HepG2 (cell line): ENCODE measurements at regions not wholly inside any gene's neighbourhood (a gene's known extent, or its start where the extent isn't known, plus 50 kb on each side); places are given as distances from the start of the nearest gene placed in this dataset.

Experiments used
- CCDC6 ChIP-seq: sonication (generic); formaldehyde crosslinking; IDR thresholded peaks from 2 replicates; pipeline ENCODE4 v1.8.1; 2022; ENCODE audit warnings: mild to moderate bottlenecking, missing genetic modification reagents, moderate library complexity
- GLI4 ChIP-seq: sonication (generic); formaldehyde crosslinking; IDR thresholded peaks from 2 replicates; pipeline ENCODE4 v1.5.1; 2020; ENCODE audit warnings: missing genetic modification reagents, mild to moderate bottlenecking, moderate library complexity, borderline replicate concordance
- HES4 ChIP-seq: sonication (generic); formaldehyde crosslinking; IDR thresholded peaks from 2 replicates; pipeline ENCODE4 v1.9.0; 2021; ENCODE audit warnings: mild to moderate bottlenecking, missing genetic modification reagents, borderline replicate concordance
- MEIS2 ChIP-seq: sonication (generic); formaldehyde crosslinking; IDR thresholded peaks from 2 replicates; pipeline ENCODE4 v1.9.0; 2021; ENCODE audit warnings: mild to moderate bottlenecking, missing genetic modification reagents
- RNF2 ChIP-seq: fragments of 450-650 bp; conservative IDR thresholded peaks from 2 replicates; pipeline ENCODE4 v1.6.1; 2016; ENCODE audit warnings: low read depth
- TAF1 ChIP-seq: sonication (generic); formaldehyde crosslinking; IDR thresholded peaks from 2 replicates; pipeline ENCODE4 v1.4.0; 2020; ENCODE audit warnings: missing genetic modification reagents
- ZNF337 ChIP-seq: sonication (generic); formaldehyde crosslinking; IDR thresholded peaks from 2 replicates; pipeline ENCODE4 v1.5.1; 2020; ENCODE audit warnings: missing genetic modification reagents, low read depth, mild to moderate bottlenecking, borderline replicate concordance
- ZNF34 ChIP-seq: sonication (generic); formaldehyde crosslinking; IDR thresholded peaks from 2 replicates; pipeline ENCODE4 v1.4.0; 2020; ENCODE audit warnings: mild to moderate bottlenecking, missing genetic modification reagents, borderline replicate concordance
- TF ChIP-seq, protein P1 (sequence below): sonication (generic); formaldehyde crosslinking; IDR thresholded peaks from 2 replicates; pipeline ENCODE4 v1.4.0; 2020; ENCODE audit warnings: missing genetic modification reagents
- TF ChIP-seq, protein P2 (sequence below): fragments of 450-650 bp; IDR thresholded peaks from 2 replicates; pipeline ENCODE4 v1.6.1; 2016
- TF ChIP-seq, protein P3 (sequence below): IDR thresholded peaks from 2 replicates; pipeline ENCODE4 v1.6.1; 2016
- TF ChIP-seq, protein P4 (sequence below): sonication (generic); formaldehyde crosslinking; IDR thresholded peaks from 2 replicates; pipeline ENCODE4 v1.4.0; 2020; ENCODE audit warnings: missing genetic modification reagents, borderline replicate concordance
- TF ChIP-seq, protein P5 (sequence below): IDR thresholded peaks from 2 replicates; pipeline ENCODE4 v1.6.1; 2016; ENCODE audit warnings: low read depth, missing genetic modification reagents, missing compliant biosample characterization
- TF ChIP-seq, protein P6 (sequence below): sonication (generic); formaldehyde crosslinking; IDR thresholded peaks from 2 replicates; pipeline ENCODE4 v1.9.0; 2021; ENCODE audit warnings: missing genetic modification reagents, mild to moderate bottlenecking, borderline replicate concordance

DNA sequence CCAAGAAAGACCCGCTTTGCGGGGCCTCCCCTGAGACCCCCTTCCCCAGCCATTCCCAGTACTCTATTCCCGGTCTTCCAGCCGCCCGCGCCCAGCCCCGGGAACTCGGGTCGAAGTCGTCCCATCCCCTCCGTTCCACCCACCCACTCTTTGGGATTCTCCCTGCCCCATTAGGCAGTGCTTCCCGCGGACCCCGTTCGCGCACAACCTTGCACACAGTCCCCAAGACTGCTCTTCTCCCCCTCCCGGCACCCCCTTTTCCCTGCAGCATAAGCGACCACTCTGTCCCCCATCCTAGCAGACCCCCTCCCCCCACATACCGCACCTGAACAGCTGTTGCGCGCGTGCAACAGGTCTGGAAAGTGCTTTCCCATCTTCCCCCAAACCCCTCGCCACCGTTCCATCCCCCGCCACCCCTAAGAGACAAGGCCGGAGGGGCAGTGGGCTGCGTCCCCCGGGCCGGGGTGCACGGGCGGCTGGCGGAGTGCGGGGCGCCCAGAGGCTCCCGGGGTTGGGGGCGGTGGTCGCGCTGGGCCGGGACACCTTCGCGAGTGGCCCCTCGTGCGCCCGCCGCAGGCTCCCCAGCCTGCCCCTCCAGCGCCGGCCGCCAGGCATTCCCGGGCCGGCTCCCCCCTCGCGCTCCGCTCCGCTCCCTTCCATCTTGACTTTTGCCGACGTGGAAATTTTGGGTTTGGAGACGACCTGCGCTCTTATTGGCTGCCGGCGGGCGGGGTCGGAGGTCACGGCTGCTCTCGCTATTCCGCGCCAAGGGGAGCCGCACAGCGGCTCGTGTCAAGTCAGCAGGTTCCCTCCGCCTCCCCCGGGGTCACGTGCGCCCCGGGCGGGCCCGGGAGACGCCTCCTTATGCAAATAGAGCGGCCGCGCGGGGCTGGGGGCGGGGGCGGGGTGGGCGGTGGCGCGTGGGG is 201.2 kb upstream of the NFE2L3 start (continued):
- TF ChIP-seq, protein P1, sequence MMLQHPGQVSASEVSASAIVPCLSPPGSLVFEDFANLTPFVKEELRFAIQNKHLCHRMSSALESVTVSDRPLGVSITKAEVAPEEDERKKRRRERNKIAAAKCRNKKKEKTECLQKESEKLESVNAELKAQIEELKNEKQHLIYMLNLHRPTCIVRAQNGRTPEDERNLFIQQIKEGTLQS = no peak
- TF ChIP-seq, protein P2, sequence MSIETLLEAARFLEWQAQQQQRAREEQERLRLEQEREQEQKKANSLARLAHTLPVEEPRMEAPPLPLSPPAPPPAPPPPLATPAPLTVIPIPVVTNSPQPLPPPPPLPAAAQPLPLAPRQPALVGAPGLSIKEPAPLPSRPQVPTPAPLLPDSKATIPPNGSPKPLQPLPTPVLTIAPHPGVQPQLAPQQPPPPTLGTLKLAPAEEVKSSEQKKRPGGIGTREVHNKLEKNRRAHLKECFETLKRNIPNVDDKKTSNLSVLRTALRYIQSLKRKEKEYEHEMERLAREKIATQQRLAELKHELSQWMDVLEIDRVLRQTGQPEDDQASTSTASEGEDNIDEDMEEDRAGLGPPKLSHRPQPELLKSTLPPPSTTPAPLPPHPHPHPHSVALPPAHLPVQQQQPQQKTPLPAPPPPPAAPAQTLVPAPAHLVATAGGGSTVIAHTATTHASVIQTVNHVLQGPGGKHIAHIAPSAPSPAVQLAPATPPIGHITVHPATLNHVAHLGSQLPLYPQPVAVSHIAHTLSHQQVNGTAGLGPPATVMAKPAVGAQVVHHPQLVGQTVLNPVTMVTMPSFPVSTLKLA = peak; percentile 31; the same call in 1 of the 2 replicates
- TF ChIP-seq TAF1 (CRISPR knock-in tag) = peak; percentile 65
- TF ChIP-seq RNF2 = no peak; the same call in 1 of the 2 replicates
- TF ChIP-seq GLI4 (CRISPR knock-in tag) = no peak
- TF ChIP-seq, protein P3, sequence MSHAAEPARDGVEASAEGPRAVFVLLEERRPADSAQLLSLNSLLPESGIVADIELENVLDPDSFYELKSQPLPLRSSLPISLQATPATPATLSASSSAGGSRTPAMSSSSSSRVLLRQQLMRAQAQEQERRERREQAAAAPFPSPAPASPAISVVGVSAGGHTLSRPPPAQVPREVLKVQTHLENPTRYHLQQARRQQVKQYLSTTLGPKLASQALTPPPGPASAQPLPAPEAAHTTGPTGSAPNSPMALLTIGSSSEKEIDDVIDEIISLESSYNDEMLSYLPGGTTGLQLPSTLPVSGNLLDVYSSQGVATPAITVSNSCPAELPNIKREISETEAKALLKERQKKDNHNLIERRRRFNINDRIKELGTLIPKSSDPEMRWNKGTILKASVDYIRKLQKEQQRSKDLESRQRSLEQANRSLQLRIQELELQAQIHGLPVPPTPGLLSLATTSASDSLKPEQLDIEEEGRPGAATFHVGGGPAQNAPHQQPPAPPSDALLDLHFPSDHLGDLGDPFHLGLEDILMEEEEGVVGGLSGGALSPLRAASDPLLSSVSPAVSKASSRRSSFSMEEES = peak; percentile 75
- no peak for TF ChIP-seq HES4 (CRISPR knock-in tag)
- TF ChIP-seq, protein P4, sequence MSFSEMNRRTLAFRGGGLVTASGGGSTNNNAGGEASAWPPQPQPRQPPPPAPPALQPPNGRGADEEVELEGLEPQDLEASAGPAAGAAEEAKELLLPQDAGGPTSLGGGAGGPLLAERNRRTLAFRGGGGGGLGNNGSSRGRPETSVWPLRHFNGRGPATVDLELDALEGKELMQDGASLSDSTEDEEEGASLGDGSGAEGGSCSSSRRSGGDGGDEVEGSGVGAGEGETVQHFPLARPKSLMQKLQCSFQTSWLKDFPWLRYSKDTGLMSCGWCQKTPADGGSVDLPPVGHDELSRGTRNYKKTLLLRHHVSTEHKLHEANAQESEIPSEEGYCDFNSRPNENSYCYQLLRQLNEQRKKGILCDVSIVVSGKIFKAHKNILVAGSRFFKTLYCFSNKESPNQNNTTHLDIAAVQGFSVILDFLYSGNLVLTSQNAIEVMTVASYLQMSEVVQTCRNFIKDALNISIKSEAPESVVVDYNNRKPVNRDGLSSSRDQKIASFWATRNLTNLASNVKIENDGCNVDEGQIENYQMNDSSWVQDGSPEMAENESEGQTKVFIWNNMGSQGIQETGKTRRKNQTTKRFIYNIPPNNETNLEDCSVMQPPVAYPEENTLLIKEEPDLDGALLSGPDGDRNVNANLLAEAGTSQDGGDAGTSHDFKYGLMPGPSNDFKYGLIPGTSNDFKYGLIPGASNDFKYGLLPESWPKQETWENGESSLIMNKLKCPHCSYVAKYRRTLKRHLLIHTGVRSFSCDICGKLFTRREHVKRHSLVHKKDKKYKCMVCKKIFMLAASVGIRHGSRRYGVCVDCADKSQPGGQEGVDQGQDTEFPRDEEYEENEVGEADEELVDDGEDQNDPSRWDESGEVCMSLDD = no peak
- TF ChIP-seq MEIS2 (CRISPR knock-in tag) = 0 out of 2 replicates have a peak, but pooled peaks have one; percentile 52
- TF ChIP-seq, protein P5, sequence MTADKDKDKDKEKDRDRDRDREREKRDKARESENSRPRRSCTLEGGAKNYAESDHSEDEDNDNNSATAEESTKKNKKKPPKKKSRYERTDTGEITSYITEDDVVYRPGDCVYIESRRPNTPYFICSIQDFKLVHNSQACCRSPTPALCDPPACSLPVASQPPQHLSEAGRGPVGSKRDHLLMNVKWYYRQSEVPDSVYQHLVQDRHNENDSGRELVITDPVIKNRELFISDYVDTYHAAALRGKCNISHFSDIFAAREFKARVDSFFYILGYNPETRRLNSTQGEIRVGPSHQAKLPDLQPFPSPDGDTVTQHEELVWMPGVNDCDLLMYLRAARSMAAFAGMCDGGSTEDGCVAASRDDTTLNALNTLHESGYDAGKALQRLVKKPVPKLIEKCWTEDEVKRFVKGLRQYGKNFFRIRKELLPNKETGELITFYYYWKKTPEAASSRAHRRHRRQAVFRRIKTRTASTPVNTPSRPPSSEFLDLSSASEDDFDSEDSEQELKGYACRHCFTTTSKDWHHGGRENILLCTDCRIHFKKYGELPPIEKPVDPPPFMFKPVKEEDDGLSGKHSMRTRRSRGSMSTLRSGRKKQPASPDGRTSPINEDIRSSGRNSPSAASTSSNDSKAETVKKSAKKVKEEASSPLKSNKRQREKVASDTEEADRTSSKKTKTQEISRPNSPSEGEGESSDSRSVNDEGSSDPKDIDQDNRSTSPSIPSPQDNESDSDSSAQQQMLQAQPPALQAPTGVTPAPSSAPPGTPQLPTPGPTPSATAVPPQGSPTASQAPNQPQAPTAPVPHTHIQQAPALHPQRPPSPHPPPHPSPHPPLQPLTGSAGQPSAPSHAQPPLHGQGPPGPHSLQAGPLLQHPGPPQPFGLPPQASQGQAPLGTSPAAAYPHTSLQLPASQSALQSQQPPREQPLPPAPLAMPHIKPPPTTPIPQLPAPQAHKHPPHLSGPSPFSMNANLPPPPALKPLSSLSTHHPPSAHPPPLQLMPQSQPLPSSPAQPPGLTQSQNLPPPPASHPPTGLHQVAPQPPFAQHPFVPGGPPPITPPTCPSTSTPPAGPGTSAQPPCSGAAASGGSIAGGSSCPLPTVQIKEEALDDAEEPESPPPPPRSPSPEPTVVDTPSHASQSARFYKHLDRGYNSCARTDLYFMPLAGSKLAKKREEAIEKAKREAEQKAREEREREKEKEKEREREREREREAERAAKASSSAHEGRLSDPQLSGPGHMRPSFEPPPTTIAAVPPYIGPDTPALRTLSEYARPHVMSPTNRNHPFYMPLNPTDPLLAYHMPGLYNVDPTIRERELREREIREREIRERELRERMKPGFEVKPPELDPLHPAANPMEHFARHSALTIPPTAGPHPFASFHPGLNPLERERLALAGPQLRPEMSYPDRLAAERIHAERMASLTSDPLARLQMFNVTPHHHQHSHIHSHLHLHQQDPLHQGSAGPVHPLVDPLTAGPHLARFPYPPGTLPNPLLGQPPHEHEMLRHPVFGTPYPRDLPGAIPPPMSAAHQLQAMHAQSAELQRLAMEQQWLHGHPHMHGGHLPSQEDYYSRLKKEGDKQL (CRISPR knock-in tag) = no peak
- TF ChIP-seq ZNF337 = no peak
- no peak for TF ChIP-seq CCDC6 (CRISPR knock-in tag)
- TF ChIP-seq, protein P6, sequence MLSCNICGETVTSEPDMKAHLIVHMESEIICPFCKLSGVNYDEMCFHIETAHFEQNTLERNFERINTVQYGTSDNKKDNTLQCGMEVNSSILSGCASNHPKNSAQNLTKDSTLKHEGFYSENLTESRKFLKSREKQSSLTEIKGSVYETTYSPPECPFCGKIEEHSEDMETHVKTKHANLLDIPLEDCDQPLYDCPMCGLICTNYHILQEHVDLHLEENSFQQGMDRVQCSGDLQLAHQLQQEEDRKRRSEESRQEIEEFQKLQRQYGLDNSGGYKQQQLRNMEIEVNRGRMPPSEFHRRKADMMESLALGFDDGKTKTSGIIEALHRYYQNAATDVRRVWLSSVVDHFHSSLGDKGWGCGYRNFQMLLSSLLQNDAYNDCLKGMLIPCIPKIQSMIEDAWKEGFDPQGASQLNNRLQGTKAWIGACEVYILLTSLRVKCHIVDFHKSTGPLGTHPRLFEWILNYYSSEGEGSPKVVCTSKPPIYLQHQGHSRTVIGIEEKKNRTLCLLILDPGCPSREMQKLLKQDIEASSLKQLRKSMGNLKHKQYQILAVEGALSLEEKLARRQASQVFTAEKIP = no peak
- TF ChIP-seq ZNF34 (CRISPR knock-in tag) = no peak
